Tibial nerve (tissue), 4 donors: ENCODE measurements at regions not wholly inside any gene's neighbourhood (a gene's known extent, or its start where the extent isn't known, plus 50 kb on each side); places are given as distances from the start of the nearest gene placed in this dataset.

Source experiments
- DNase-seq, 2 donors: peaks; one replicate each; pipeline ENCODE4 v3.0.0-alpha.2; 2019; ENCODE audit warnings: low spot score in 2 of 2
- H3K27ac ChIP-seq, 4 donors: fragments of 200-600 bp; sonication (generic) in 3 of 4; one replicate each; pipeline ENCODE4 v1.5.1; 2017 to 2019; ENCODE audit warnings: mild to moderate bottlenecking in 1 of 4
- H3K27me3 ChIP-seq, 2 donors: fragments of 200-600 bp; sonication (generic) in 1 of 2; one replicate each; pipeline versions ENCODE4 v1.5.1 to v1.6.0; 2017 to 2019
- H3K36me3 ChIP-seq, 3 donors: fragments of 200-600 bp; sonication (generic); one replicate each; pipeline ENCODE4 v1.5.1; 2018 to 2019
- H3K4me1 ChIP-seq, 4 donors: fragments of 200-600 bp; sonication (generic) in 3 of 4; one replicate each; pipeline ENCODE4 v1.5.1; 2017 to 2019
- H3K4me3 ChIP-seq, 4 donors: fragments of 200-600 bp; sonication (generic) in 3 of 4; one replicate each; pipeline ENCODE4 v1.5.1; 2017 to 2019; ENCODE audit warnings: mild to moderate bottlenecking in 1 of 4, moderate library complexity in 1 of 4
- H3K9me3 ChIP-seq, 4 donors: fragments of 200-600 bp; sonication (generic) in 3 of 4; one replicate each; pipeline ENCODE4 v1.5.1; 2017 to 2019
- EP300 ChIP-seq, 2 donors: sonication (generic); formaldehyde crosslinking; IDR thresholded peaks; one replicate each; pipeline ENCODE4 v1.6.1; 2017; ENCODE audit warnings: antibody characterized with exemption in 2 of 2, mild to moderate bottlenecking in 1 of 2
- POLR2A ChIP-seq, 2 donors: fragments of 450-650 bp; IDR thresholded peaks; one replicate each; pipeline ENCODE4 v1.6.1; 2017; ENCODE audit warnings: antibody characterized with exemption in 2 of 2, mild to moderate bottlenecking in 2 of 2, moderate library complexity in 2 of 2
- WGBS, 2 donors: methylation state at CpG; one replicate each; pipeline ENCODE4 v1.1.5; 2018; 5-methylcytosine and 5-hydroxymethylcytosine counted together
- TF ChIP-seq, protein P1 (sequence below), 5 experiments: fragments of 200-600 bp in 3 of 5; fragments of 450-650 bp in 2 of 5; sonication (generic) in 3 of 5; IDR thresholded peaks; one replicate each; pipeline ENCODE4 v1.5.1; 2016 to 2019; ENCODE audit warnings: antibody characterized with exemption in 5 of 5, mild to moderate bottlenecking in 3 of 5, moderate library complexity in 2 of 5

DNA sequence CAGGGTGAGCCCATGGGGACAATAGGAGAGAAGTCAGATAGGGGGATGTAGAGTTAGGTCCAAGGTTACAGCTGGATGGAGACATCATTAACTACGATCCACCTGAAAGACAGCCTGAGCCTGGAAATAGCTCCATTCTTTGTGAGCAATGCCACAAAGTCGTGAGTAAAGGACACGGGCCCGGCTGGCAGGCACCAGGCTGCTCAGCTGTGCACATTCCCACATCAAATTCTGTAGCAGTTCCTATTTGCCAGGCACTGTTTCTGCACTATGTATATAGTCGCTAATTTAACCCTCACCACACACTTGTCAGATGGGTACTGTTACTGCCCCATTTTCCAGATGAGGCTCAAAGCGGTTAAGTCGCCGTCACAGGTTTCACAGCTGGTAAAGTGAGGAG, 338.0 kb upstream of the KAZN start:
- WGBS, 2 donors: 89 to 92% methylated on average over 8 of the region's 8 CpGs
- peaks cover 0 to 7% (median 0%) of the 10 kb centered on the region in 4 donors for H3K4me1 ChIP-seq
- peak overlapping the region in 1 of 4 donors; percentile 56 for H3K27ac ChIP-seq
- no peaks in the 10 kb centered on the region for H3K36me3 ChIP-seq
- no peak for TF ChIP-seq POLR2A (IDR thresholded peaks at IDR 0.05)
- no peak overlapping the region for H3K4me3 ChIP-seq
- H3K27me3 ChIP-seq: no peaks in the 10 kb centered on the region
- no peak for DNase-seq
- peaks cover 0 to 6% (median 0%) of the 10 kb centered on the region in 4 donors for H3K9me3 ChIP-seq

DNA sequence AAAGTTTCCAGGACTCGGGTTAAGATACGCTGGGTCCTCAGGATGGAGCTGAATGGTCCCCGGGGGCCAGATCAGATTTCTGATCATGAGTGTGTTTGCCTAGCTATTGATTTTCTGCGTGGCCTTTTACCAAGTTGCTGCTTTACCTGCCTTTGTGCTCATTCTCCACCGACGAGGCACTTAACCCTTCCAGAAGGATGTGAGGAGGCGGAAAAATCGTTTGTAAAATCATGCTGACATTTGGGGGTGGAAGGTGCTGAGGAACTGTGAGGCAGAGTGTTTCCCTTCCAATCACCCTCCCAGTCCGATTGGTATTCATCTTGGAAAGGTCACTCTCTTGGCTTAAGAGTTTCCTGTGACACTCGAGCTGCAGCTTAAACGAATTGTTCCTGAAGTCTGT, 337.1 kb upstream of the KAZN start:
- WGBS, 2 donors: 54 to 56% methylated on average over 11 of the region's 11 CpGs
- no peaks in the 10 kb centered on the region for H3K27me3 ChIP-seq

DNA sequence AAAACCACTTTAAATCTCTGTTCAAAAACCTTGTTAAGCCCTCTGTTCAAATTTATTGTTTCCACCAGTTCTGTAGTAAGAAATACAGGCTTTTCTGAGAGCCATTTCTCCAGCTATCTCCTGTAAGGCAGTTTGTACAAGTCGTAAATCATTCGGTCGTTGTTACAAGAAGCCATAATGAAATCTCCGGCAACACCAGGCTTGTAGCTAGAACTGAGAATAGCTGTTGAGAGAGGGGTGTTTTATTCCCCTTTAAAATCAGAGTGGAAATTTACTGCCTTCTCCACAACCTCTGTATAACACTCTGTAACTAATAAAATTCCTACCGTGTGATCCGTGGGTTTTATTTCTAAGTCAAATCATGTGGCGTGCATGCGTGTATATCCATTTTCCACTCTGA, 335.8 kb upstream of the KAZN start:
- Histone ChIP-seq H3K36me3 (no peaks in the 10 kb centered on the region), H3K9me3 (no peaks in the 10 kb centered on the region), H3K4me1 (peaks cover 0 to 7% (median 0%) of the 10 kb centered on the region in 4 donors), H3K4me3 (no peak overlapping the region), H3K27ac (no peak overlapping the region), H3K27me3 (no peaks in the 10 kb centered on the region)
- TF ChIP-seq EP300 (IDR thresholded peaks at IDR 0.05) (no peak), POLR2A (IDR thresholded peaks at IDR 0.05) (no peak)
- TF ChIP-seq, protein P1, sequence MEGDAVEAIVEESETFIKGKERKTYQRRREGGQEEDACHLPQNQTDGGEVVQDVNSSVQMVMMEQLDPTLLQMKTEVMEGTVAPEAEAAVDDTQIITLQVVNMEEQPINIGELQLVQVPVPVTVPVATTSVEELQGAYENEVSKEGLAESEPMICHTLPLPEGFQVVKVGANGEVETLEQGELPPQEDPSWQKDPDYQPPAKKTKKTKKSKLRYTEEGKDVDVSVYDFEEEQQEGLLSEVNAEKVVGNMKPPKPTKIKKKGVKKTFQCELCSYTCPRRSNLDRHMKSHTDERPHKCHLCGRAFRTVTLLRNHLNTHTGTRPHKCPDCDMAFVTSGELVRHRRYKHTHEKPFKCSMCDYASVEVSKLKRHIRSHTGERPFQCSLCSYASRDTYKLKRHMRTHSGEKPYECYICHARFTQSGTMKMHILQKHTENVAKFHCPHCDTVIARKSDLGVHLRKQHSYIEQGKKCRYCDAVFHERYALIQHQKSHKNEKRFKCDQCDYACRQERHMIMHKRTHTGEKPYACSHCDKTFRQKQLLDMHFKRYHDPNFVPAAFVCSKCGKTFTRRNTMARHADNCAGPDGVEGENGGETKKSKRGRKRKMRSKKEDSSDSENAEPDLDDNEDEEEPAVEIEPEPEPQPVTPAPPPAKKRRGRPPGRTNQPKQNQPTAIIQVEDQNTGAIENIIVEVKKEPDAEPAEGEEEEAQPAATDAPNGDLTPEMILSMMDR (IDR thresholded peaks at IDR 0.05): no peak
- WGBS, 2 donors: 47 to 51% methylated on average over 8 of the region's 8 CpGs
- no peak for DNase-seq

More for the DNA sequence above, 337.1 kb upstream of the KAZN start:
- no peak for DNase-seq
- TF ChIP-seq POLR2A (IDR thresholded peaks at IDR 0.05) (no peak), EP300 (IDR thresholded peaks at IDR 0.05) (no peak)
- TF ChIP-seq, protein P1 (IDR thresholded peaks at IDR 0.05): no peak
- peaks cover 0 to 7% (median 0%) of the 10 kb centered on the region in 4 donors for H3K4me1 ChIP-seq
- no peak overlapping the region for H3K4me3 ChIP-seq
- no peaks in the 10 kb centered on the region for H3K36me3 ChIP-seq
- no peak overlapping the region for H3K27ac ChIP-seq
- H3K9me3 ChIP-seq: peaks cover 0 to 6% (median 0%) of the 10 kb centered on the region in 4 donors

DNA sequence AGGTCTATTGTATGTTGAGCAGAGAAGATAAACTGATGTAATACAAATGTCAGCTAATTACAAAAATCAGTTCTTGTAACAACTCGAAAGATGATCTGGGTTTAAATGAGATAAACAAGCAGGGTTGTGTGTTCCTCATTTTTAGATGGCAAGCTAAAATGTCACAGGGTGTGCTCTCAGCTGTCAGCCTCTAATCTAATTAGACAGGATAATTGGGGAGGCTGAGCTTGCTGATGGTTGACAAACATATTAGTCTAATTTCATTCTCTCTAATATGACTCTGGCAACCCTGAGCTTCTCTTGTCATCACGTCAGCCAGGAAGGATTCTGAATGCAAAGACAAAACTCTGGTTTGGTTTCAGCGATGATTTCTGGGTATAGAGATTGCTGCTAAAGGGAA, 335.3 kb upstream of the KAZN start:
- 70 to 76% methylated on average over 3 of the region's 3 CpGs for WGBS, 2 donors
- Histone ChIP-seq H3K9me3 (no peaks in the 10 kb centered on the region), H3K36me3 (no peaks in the 10 kb centered on the region), H3K4me3 (no peak overlapping the region), H3K27me3 (no peaks in the 10 kb centered on the region), H3K4me1 (peaks cover 0 to 7% (median 0%) of the 10 kb centered on the region in 4 donors), H3K27ac (no peak overlapping the region)
- DNase-seq: no peak
- TF ChIP-seq, protein P1 (IDR thresholded peaks at IDR 0.05): no peak
- TF ChIP-seq POLR2A (IDR thresholded peaks at IDR 0.05) (no peak), EP300 (IDR thresholded peaks at IDR 0.05) (no peak)

DNA sequence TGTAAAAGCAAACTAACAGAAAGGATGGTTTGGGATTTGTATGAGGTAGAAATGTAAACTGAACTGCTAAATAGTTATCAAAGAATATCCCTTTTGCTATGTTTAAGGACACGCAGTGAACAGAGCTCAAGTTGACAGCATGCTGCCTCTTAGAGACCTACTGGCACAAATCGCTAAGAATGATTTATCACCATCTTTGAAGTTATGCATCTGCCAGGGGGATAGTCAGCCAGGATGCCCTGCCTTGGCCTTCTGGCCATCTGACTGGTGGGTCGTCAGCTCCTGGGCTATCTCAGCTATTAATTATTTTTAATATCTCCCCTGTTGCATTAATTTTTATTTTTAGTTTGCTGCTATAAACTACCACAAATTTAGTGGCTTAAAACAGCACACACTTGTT, 334.8 kb upstream of the KAZN start:
- Histone ChIP-seq H3K9me3 (no peaks in the 10 kb centered on the region), H3K4me1 (peaks cover 0 to 7% (median 0%) of the 10 kb centered on the region in 4 donors), H3K27me3 (no peaks in the 10 kb centered on the region), H3K36me3 (no peaks in the 10 kb centered on the region), H3K4me3 (no peak overlapping the region), H3K27ac (no peak overlapping the region)
- TF ChIP-seq, protein P1 (IDR thresholded peaks at IDR 0.05): no peak
- no peak for TF ChIP-seq POLR2A (IDR thresholded peaks at IDR 0.05)
- no peak for TF ChIP-seq EP300 (IDR thresholded peaks at IDR 0.05)
- DNase-seq: no peak
- 74 to 75% methylated on average over 3 of the region's 3 CpGs for WGBS, 2 donors

DNA sequence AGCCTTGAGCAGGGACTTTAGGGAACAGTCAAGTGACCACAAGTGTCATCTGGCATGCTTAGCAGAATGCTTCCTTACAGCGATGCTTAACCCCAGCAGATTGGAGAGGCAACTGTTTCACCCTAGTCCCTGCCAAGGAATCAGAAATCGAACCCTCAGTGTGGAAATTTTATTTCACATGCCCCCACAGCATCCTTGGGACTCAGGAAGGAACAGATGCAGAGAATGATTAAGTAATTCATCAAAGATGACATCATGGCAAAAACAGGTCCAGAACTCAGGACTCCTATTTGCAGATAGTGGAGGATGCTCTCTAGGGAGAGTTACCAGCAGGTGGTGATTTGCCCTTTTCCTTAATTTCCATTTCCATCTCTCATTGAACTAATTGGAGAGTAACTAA, 333.0 kb upstream of the KAZN start:
- WGBS, 2 donors: 77 to 84% methylated on average over 2 of the region's 2 CpGs

More for the DNA sequence above, 333.0 kb upstream of the KAZN start:
- no peak for DNase-seq
- Histone ChIP-seq H3K4me3 (no peak overlapping the region), H3K9me3 (no peaks in the 10 kb centered on the region), H3K27ac (no peak overlapping the region), H3K27me3 (no peaks in the 10 kb centered on the region), H3K4me1 (no peaks in the 10 kb centered on the region), H3K36me3 (no peaks in the 10 kb centered on the region)
- no peak for TF ChIP-seq EP300 (IDR thresholded peaks at IDR 0.05)
- TF ChIP-seq, protein P1 (IDR thresholded peaks at IDR 0.05): no peak
- no peak for TF ChIP-seq POLR2A (IDR thresholded peaks at IDR 0.05)
